Keratinocyte (primary cell): ENCODE measurements at regions not wholly inside any gene's neighbourhood (a gene's known extent, or its start where the extent isn't known, plus 50 kb on each side); places are given as distances from the start of the nearest gene placed in this dataset.

ENCODE experiments used
- DNase-seq: peaks from one replicate; pipeline ENCODE4 v3.0.0-alpha.2; 2011; ENCODE audit warnings: low read depth, missing footprints, low spot score
- FAIRE-seq: peaks from 2 replicates; lab custom pipeline; 2011; peaks lifted over from hg19 to GRCh38; lab: Jason Lieb, UNC
- H2AFZ ChIP-seq: 2 replicates; pipeline ENCODE4 v1.6.0; 2012; ENCODE audit warnings: low read length, control low read depth, inconsistent platforms; ENCODE audit not compliant: control insufficient read depth
- H3K27ac ChIP-seq: 2 replicates; pipeline ENCODE4 v1.5.1; 2011; ENCODE audit warnings: low read length; ENCODE audit not compliant: control insufficient read depth, insufficient read depth
- H3K27me3 ChIP-seq: 3 replicates; pipeline ENCODE4 v1.6.0; 2011; ENCODE audit warnings: low read length; ENCODE audit not compliant: control insufficient read depth, insufficient read depth; ENCODE audit errors: extremely low read depth
- H3K36me3 ChIP-seq, 2 experiments: 2 replicates in 1 of 2; 3 replicates in 1 of 2; pipeline ENCODE4 v1.5.1; 2011; ENCODE audit warnings: low read length in 2 of 2, mild to moderate bottlenecking in 1 of 2; ENCODE audit not compliant: control insufficient read depth in 2 of 2, insufficient read depth in 2 of 2; ENCODE audit errors: extremely low read depth in 1 of 2
- H3K4me1 ChIP-seq: 3 replicates; pipeline ENCODE4 v1.5.1; 2011; ENCODE audit warnings: low read length; ENCODE audit not compliant: control insufficient read depth, insufficient read depth; ENCODE audit errors: extremely low read depth
- H3K4me2 ChIP-seq: 3 replicates; pipeline ENCODE4 v1.6.0; 2011; ENCODE audit warnings: low read depth, low read length; ENCODE audit not compliant: control insufficient read depth, insufficient read depth; ENCODE audit errors: extremely low read depth
- H3K4me3 ChIP-seq, 3 experiments: fragments of 200-600 bp in 1 of 3; sonication (generic) in 1 of 3; 2 replicates in 2 of 3; 3 replicates in 1 of 3; pipeline ENCODE4 v1.5.1; 2011 to 2016; ENCODE audit warnings: low read length in 3 of 3, mild to moderate bottlenecking in 3 of 3, control low read depth in 2 of 3, inconsistent platforms in 1 of 3, low read depth in 1 of 3, mixed read lengths in 1 of 3, mixed run types in 1 of 3, moderate library complexity in 1 of 3; ENCODE audit not compliant: control insufficient read depth in 2 of 3, insufficient read depth in 2 of 3; ENCODE audit errors: extremely low read depth in 1 of 3
- H3K79me2 ChIP-seq: 2 replicates; pipeline ENCODE4 v1.6.0; 2012; ENCODE audit warnings: low read length; ENCODE audit not compliant: control insufficient read depth, insufficient read depth
- H3K9ac ChIP-seq: 3 replicates; pipeline ENCODE4 v1.6.0; 2011; ENCODE audit warnings: low read length; ENCODE audit not compliant: control insufficient read depth, insufficient read depth; ENCODE audit errors: extremely low read depth
- H3K9me1 ChIP-seq: 3 replicates; pipeline ENCODE4 v1.6.0; 2011; ENCODE audit warnings: low read length; ENCODE audit not compliant: control insufficient read depth, insufficient read depth; ENCODE audit errors: extremely low read depth
- H3K9me3 ChIP-seq: 2 replicates; pipeline ENCODE4 v1.5.1; 2012; ENCODE audit warnings: low read depth, low read length; ENCODE audit not compliant: control insufficient read depth
- H4K20me1 ChIP-seq: 3 replicates; pipeline ENCODE4 v1.6.0; 2011; ENCODE audit warnings: low read length; ENCODE audit not compliant: control insufficient read depth, insufficient read depth; ENCODE audit errors: extremely low read depth
- EZH2 ChIP-seq: IDR thresholded peaks from one replicate; pipeline ENCODE4 v1.6.1; 2012; ENCODE audit warnings: inconsistent platforms, mild to moderate bottlenecking, low read length, moderate library complexity
- dilution Hi-C: fragments of 300-500 bp; cut with MboI; formaldehyde crosslinking; loops from one replicate; pipeline ENCODE4 v1.7.0; 2020; ENCODE audit warnings: low sequenced_read_pairs; ENCODE audit not compliant: extremely low pct_ligation_motif_present
- TF ChIP-seq, protein P1 (sequence below), 3 experiments: IDR thresholded peaks in 1 of 3; conservative IDR thresholded peaks in 1 of 3; optimal IDR thresholded peaks in 1 of 3; 2 replicates in 2 of 3; 3 replicates in 1 of 3; pipeline versions ENCODE3 to v1.5.1; 2011; ENCODE audit warnings: low read length in 3 of 3, mild to moderate bottlenecking in 3 of 3, moderate library complexity in 2 of 3, control low read depth in 1 of 3, inconsistent platforms in 1 of 3; ENCODE audit not compliant: insufficient read depth in 2 of 3; ENCODE audit errors: extremely low read depth in 1 of 3

DNA sequence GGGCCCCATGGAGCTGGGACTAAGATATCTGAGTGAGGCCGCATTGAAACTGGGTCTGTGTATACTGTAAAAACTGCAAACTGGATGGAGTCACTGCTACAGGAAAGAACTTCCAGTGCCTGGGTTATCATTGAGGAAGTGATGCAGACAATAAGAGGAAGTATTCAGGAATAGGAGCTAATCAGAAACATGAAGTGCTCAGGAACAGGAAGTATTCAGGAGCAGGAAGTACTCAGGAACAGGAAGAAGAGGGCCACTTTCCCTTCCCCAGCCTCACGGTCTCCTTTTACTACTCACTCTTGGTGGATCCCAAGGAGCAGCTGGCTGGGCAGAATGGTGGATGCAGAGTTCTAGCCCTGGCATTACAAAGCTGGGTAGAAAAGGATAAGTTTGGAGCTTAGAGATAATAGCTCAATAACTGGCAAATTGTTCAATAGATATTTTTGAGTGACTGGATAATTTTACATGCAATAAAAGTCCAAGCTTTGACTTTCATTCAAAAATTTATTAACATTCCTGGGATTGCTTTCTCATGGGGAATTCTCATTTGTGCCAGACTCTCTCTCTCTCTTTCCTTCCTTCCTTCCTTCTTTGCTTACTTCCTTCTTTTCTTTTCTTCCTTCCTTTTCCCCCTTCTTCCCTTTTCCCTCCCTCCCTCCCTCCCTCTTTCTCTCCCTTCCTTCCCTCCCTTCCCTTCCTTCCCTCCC lies 82.2 kb upstream of the PAX1 start:
- H3K79me2 ChIP-seq, result no peaks in the 10 kb centered on the region
- H3K4me1 ChIP-seq, result no peaks in the 10 kb centered on the region
- no peak overlapping the region for H3K4me2 ChIP-seq
- TF ChIP-seq, protein P1, sequence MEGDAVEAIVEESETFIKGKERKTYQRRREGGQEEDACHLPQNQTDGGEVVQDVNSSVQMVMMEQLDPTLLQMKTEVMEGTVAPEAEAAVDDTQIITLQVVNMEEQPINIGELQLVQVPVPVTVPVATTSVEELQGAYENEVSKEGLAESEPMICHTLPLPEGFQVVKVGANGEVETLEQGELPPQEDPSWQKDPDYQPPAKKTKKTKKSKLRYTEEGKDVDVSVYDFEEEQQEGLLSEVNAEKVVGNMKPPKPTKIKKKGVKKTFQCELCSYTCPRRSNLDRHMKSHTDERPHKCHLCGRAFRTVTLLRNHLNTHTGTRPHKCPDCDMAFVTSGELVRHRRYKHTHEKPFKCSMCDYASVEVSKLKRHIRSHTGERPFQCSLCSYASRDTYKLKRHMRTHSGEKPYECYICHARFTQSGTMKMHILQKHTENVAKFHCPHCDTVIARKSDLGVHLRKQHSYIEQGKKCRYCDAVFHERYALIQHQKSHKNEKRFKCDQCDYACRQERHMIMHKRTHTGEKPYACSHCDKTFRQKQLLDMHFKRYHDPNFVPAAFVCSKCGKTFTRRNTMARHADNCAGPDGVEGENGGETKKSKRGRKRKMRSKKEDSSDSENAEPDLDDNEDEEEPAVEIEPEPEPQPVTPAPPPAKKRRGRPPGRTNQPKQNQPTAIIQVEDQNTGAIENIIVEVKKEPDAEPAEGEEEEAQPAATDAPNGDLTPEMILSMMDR (optimal IDR thresholded peaks at IDR 0.05 in 1 of 3, IDR thresholded peaks at IDR 0.05 in 1 of 3, conservative IDR thresholded peaks at IDR 0.05 in 1 of 3; ENCODE audit: extremely low read depth in 1 of 3, insufficient read depth in 2 of 3, low read length in 3 of 3), result no peak
- TF ChIP-seq EZH2, result no peak
- no peaks in the 10 kb centered on the region for H3K27me3 ChIP-seq
- no peak for FAIRE-seq
- no peaks in the 10 kb centered on the region for H3K9me1 ChIP-seq
- H3K9ac ChIP-seq, result no peak overlapping the region
- dilution Hi-C loops, result no loop called here
- H3K9me3 ChIP-seq, result no peaks in the 10 kb centered on the region
- H3K4me3 ChIP-seq, result no peak overlapping the region
- H3K36me3 ChIP-seq, result no peaks in the 10 kb centered on the region
- no peak overlapping the region for H2AFZ ChIP-seq
- no peaks in the 10 kb centered on the region for H4K20me1 ChIP-seq
- no peak for DNase-seq
- H3K27ac ChIP-seq, result no peak overlapping the region

DNA sequence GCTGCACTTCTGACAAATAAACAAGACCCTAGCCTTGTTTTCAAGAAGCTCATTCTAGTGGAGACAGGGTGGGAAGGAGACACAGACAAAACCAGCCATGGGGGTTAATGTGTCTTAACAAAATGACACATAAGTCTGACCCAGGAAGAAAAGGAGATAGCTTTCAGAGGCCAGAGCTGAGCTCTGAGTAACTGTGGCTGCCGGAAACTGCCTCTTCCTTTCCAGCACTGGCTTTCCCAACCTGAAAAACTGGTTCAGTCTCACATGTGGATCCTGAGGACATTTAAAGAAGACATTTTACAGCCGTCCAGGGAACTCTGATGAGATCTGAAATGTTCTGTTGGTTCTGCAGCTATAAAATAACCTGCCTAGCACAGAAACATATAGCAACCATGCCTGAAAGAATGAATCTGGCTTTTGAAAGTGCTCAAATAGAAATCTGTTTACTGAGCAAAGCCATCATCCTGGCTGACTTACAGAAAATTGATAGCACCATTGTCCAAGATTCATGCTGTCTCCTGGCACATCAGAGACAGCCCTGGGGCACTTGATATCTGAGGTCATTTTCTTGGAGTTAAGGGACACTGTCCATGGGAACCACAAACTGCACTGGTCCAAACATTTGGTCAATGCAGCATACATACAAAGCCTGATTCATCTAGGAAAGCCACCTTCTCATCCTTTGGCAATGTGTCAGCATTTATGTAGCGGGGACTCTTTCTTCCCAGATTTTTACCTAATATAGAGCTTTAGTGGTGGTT lies 83.2 kb upstream of the PAX1 start:
- DNase-seq (no peak), FAIRE-seq (no peak)
- dilution Hi-C loops, result no loop called here
- Histone ChIP-seq H3K27ac (no peak overlapping the region), H3K4me3 (no peak overlapping the region), H4K20me1 (no peaks in the 10 kb centered on the region), H3K36me3 (no peaks in the 10 kb centered on the region), H3K79me2 (no peaks in the 10 kb centered on the region), H3K4me2 (no peak overlapping the region), H2AFZ (no peak overlapping the region), H3K27me3 (no peaks in the 10 kb centered on the region), H3K4me1 (no peaks in the 10 kb centered on the region), H3K9me3 (no peaks in the 10 kb centered on the region), H3K9ac (no peak overlapping the region), H3K9me1 (no peaks in the 10 kb centered on the region)
- TF ChIP-seq, protein P1 (optimal IDR thresholded peaks at IDR 0.05 in 1 of 3, IDR thresholded peaks at IDR 0.05 in 1 of 3, conservative IDR thresholded peaks at IDR 0.05 in 1 of 3; ENCODE audit: extremely low read depth in 1 of 3, insufficient read depth in 2 of 3, low read length in 3 of 3), result no peak
- no peak for TF ChIP-seq EZH2
